Fibroblast of upper back skin (primary cell): ENCODE measurements at regions not wholly inside any gene's neighbourhood (a gene's known extent, or its start where the extent isn't known, plus 50 kb on each side); places are given as distances from the start of the nearest gene placed in this dataset.
"Not testable (repeated sequence)": the region's sequence is repeated elsewhere in the genome, so short reads cannot be mapped to it uniquely, and the experiment has no call there.

Experiments
- DNase-seq: peaks from one replicate; pipeline ENCODE4 v3.0.0-alpha.2; 2013

- no peak for DNase-seq
Measured at GRCh38 chr6:139885909-139886308, 511.5 kb upstream of the CITED2 start.

- no peak for DNase-seq
Measured at GRCh38 chr6:139883776-139884175, 509.3 kb upstream of the CITED2 start.

GRCh38 chr6:139882977-139883728 lies 508.7 kb upstream of the CITED2 start:
- peak; percentile 42 for DNase-seq

GRCh38 chr6:139882234-139882633 lies 507.8 kb upstream of the CITED2 start:
- peak; percentile 56 for DNase-seq

- peak; percentile 43 for DNase-seq
Measured at GRCh38 chr6:139881728-139882211, 507.3 kb upstream of the CITED2 start.

- DNase-seq, result no peak
Measured at GRCh38 chr6:139881236-139881635, 506.8 kb upstream of the CITED2 start.

GRCh38 chr6:139879823-139880356 lies 505.4 kb upstream of the CITED2 start:
- DNase-seq, result no peak

GRCh38 chr6:139879241-139879640 lies 504.8 kb upstream of the CITED2 start:
- DNase-seq, result not testable (repeated sequence)

GRCh38 chr6:139877828-139878405 lies 503.5 kb upstream of the CITED2 start:
- DNase-seq, result no peak

GRCh38 chr6:139872665-139873064 lies 498.2 kb upstream of the CITED2 start:
- no peak for DNase-seq

GRCh38 chr6:139871803-139872510 lies 497.5 kb upstream of the CITED2 start:
- DNase-seq, result no peak

GRCh38 chr6:139871165-139871710 lies 496.8 kb upstream of the CITED2 start:
- DNase-seq, result no peak

GRCh38 chr6:139868576-139868975 lies 494.1 kb upstream of the CITED2 start:
- DNase-seq, result no peak

- DNase-seq, result no peak
Measured at GRCh38 chr6:139863964-139864363, 489.5 kb upstream of the CITED2 start.

- peak; percentile 83 for DNase-seq
Measured at GRCh38 chr6:139863346-139863745, 488.9 kb upstream of the CITED2 start.

- peak; percentile 33 for DNase-seq
Measured at GRCh38 chr6:139862311-139862710, 487.9 kb upstream of the CITED2 start.

- no peak for DNase-seq
Measured at GRCh38 chr6:139860203-139860602, 485.8 kb upstream of the CITED2 start.

- DNase-seq, result no peak
Measured at GRCh38 chr6:139858429-139858828, 484.0 kb upstream of the CITED2 start.

- DNase-seq, result no peak
Measured at GRCh38 chr6:139857143-139857542, 482.7 kb upstream of the CITED2 start.

GRCh38 chr6:139856562-139856961 lies 482.1 kb upstream of the CITED2 start:
- DNase-seq, result no peak

GRCh38 chr6:139855671-139856311 lies 481.3 kb upstream of the CITED2 start:
- peak; percentile 68 for DNase-seq

- peak; percentile 79 for DNase-seq
Measured at GRCh38 chr6:139853302-139853992, 479.0 kb upstream of the CITED2 start.
